HG03575 (cell line): ENCODE measurements at regions not wholly inside any gene's neighbourhood (a gene's known extent, or its start where the extent isn't known, plus 50 kb on each side); places are given as distances from the start of the nearest gene placed in this dataset.

Source experiments
- ATAC-seq: cut with Tn5 transposase; IDR thresholded peaks from one replicate; pipeline ENCODE4 v1.9.1; 2021; ENCODE audit not compliant: unreplicated experiment, insufficient number of reproducible peaks, low FRiP score; ENCODE audit errors: extremely low read depth

GRCh38 chr2:136359121-136359965, 241.4 kb upstream of the CXCR4 start:
- no peak for ATAC-seq

- ATAC-seq = no peak
Measured at GRCh38 chr2:136358576-136358975, 240.6 kb upstream of the CXCR4 start.

- ATAC-seq = no peak
Measured at GRCh38 chr2:136357007-136357380, 239.0 kb upstream of the CXCR4 start.

- no peak for ATAC-seq
Measured at GRCh38 chr2:136356125-136357006, 238.4 kb upstream of the CXCR4 start.

GRCh38 chr2:136351684-136352083, 233.7 kb upstream of the CXCR4 start:
- no peak for ATAC-seq

GRCh38 chr2:136347981-136348380, 230.0 kb upstream of the CXCR4 start:
- no peak for ATAC-seq

GRCh38 chr2:136344339-136344738, 226.4 kb upstream of the CXCR4 start:
- no peak for ATAC-seq

- no peak for ATAC-seq
Measured at GRCh38 chr2:136342138-136342537, 224.2 kb upstream of the CXCR4 start.

GRCh38 chr2:136334967-136335366, 217.0 kb upstream of the CXCR4 start:
- no peak for ATAC-seq

GRCh38 chr2:136332436-136333095, 214.6 kb upstream of the CXCR4 start:
- ATAC-seq = no peak

GRCh38 chr2:136331226-136331625, 213.3 kb upstream of the CXCR4 start:
- no peak for ATAC-seq

- ATAC-seq = no peak
Measured at GRCh38 chr2:136328207-136328795, 210.4 kb upstream of the CXCR4 start.

GRCh38 chr2:136327162-136327852, 209.4 kb upstream of the CXCR4 start:
- ATAC-seq = peak; percentile 40

GRCh38 chr2:136325844-136326331, 207.9 kb upstream of the CXCR4 start:
- no peak for ATAC-seq

- no peak for ATAC-seq
Measured at GRCh38 chr2:136324966-136325365, 207.0 kb upstream of the CXCR4 start.

GRCh38 chr2:136323935-136324334, 206.0 kb upstream of the CXCR4 start:
- ATAC-seq = no peak

- ATAC-seq = no peak
Measured at GRCh38 chr2:136323195-136323594, 205.2 kb upstream of the CXCR4 start.

- ATAC-seq = no peak
Measured at GRCh38 chr2:136322428-136322827, 204.5 kb upstream of the CXCR4 start.

- no peak for ATAC-seq
Measured at GRCh38 chr2:136319651-136320050, 201.7 kb upstream of the CXCR4 start.
